ENCODE measurements at regions not wholly inside any gene's neighbourhood (a gene's known extent, or its start where the extent isn't known, plus 50 kb on each side); places are given as distances from the start of the nearest gene placed in this dataset.

- Histone ChIP-seq H3K9me3 (replicated peaks; ENCODE audit: control insufficient read depth, low read depth, low read length) (no peaks in the 10 kb centered on the region), H3K27ac (ENCODE audit: low read length) (no peak overlapping the region), H3K4me1 (ENCODE audit: control insufficient read depth, insufficient read depth, low read length) (no peaks in the 10 kb centered on the region), H3K4me3 (ENCODE audit: low read length) (no peak overlapping the region), H3K27me3 (ENCODE audit: control insufficient read depth, insufficient read depth, low read length) (no peaks in the 10 kb centered on the region), H3K36me3 (ENCODE audit: control insufficient read depth, insufficient read depth, low read length) (no peaks in the 10 kb centered on the region)
- DNase-seq = no peak
- no CpG with 5 or more reads among the region's 1 CpG for WGBS (ENCODE audit: insufficient coverage)
These were observed 372.0 kb downstream of the KCNJ3 start for GRCh38 chr2:155070489-155070888.

GRCh38 chr2:155062922-155063258 is 364.4 kb downstream of the KCNJ3 start:
- WGBS (ENCODE audit: insufficient coverage) = no CpG with 5 or more reads among the region's 1 CpG
- no peak overlapping the region for H3K4me3 ChIP-seq (ENCODE audit: low read length)
- H3K27me3 ChIP-seq (ENCODE audit: control insufficient read depth, insufficient read depth, low read length) = no peaks in the 10 kb centered on the region
- DNase-seq = no peak
- no peaks in the 10 kb centered on the region for H3K4me1 ChIP-seq (ENCODE audit: control insufficient read depth, insufficient read depth, low read length)
- H3K27ac ChIP-seq (ENCODE audit: low read length) = no peak overlapping the region
- H3K9me3 ChIP-seq (replicated peaks; ENCODE audit: control insufficient read depth, low read depth, low read length) = peaks cover 4% of the 10 kb centered on the region
- H3K36me3 ChIP-seq (ENCODE audit: control insufficient read depth, insufficient read depth, low read length) = no peaks in the 10 kb centered on the region

GRCh38 chr2:155062250-155062921 is 363.9 kb downstream of the KCNJ3 start:
- WGBS (ENCODE audit: insufficient coverage) = no CpG with 5 or more reads among the region's 2 CpGs
- DNase-seq = no peak
- Histone ChIP-seq H3K9me3 (replicated peaks; ENCODE audit: control insufficient read depth, low read depth, low read length) (peaks cover 4% of the 10 kb centered on the region), H3K4me3 (ENCODE audit: low read length) (no peak overlapping the region), H3K27me3 (ENCODE audit: control insufficient read depth, insufficient read depth, low read length) (no peaks in the 10 kb centered on the region), H3K27ac (ENCODE audit: low read length) (no peak overlapping the region), H3K36me3 (ENCODE audit: control insufficient read depth, insufficient read depth, low read length) (no peaks in the 10 kb centered on the region), H3K4me1 (ENCODE audit: control insufficient read depth, insufficient read depth, low read length) (no peaks in the 10 kb centered on the region)

- Histone ChIP-seq H3K27ac (ENCODE audit: low read length) (no peak overlapping the region), H3K4me1 (ENCODE audit: control insufficient read depth, insufficient read depth, low read length) (no peaks in the 10 kb centered on the region), H3K9me3 (replicated peaks; ENCODE audit: control insufficient read depth, low read depth, low read length) (peaks cover 4% of the 10 kb centered on the region), H3K27me3 (ENCODE audit: control insufficient read depth, insufficient read depth, low read length) (no peaks in the 10 kb centered on the region), H3K36me3 (ENCODE audit: control insufficient read depth, insufficient read depth, low read length) (no peaks in the 10 kb centered on the region), H3K4me3 (ENCODE audit: low read length) (no peak overlapping the region)
- 60% methylated on average over 1 of the region's 1 CpG for WGBS (ENCODE audit: insufficient coverage)
- DNase-seq = no peak
These were observed 362.4 kb downstream of the KCNJ3 start for GRCh38 chr2:155060896-155061295.

- H3K27ac ChIP-seq (ENCODE audit: low read length) = no peak overlapping the region
- no peaks in the 10 kb centered on the region for H3K36me3 ChIP-seq (ENCODE audit: control insufficient read depth, insufficient read depth, low read length)
- H3K4me3 ChIP-seq (ENCODE audit: low read length) = no peak overlapping the region
- H3K27me3 ChIP-seq (ENCODE audit: control insufficient read depth, insufficient read depth, low read length) = no peaks in the 10 kb centered on the region
- H3K4me1 ChIP-seq (ENCODE audit: control insufficient read depth, insufficient read depth, low read length) = no peaks in the 10 kb centered on the region
- WGBS (ENCODE audit: insufficient coverage) = 100% methylated on average over 2 of the region's 5 CpGs
- H3K9me3 ChIP-seq (replicated peaks; ENCODE audit: control insufficient read depth, low read depth, low read length) = no peaks in the 10 kb centered on the region
- DNase-seq = no peak
These were observed 356.2 kb downstream of the KCNJ3 start for GRCh38 chr2:155054712-155055111.

GRCh38 chr2:155043097-155043496 is 344.6 kb downstream of the KCNJ3 start:
- H3K4me1 ChIP-seq (ENCODE audit: control insufficient read depth, insufficient read depth, low read length) = no peaks in the 10 kb centered on the region
- no CpG with 5 or more reads among the region's 4 CpGs for WGBS (ENCODE audit: insufficient coverage)

GRCh38 chr2:155035308-155035707 is 336.8 kb downstream of the KCNJ3 start:
- no peak overlapping the region for H3K4me3 ChIP-seq (ENCODE audit: low read length)
- no peaks in the 10 kb centered on the region for H3K27me3 ChIP-seq (ENCODE audit: control insufficient read depth, insufficient read depth, low read length)
- no peak for DNase-seq

More at GRCh38 chr2:155043097-155043496, 344.6 kb downstream of the KCNJ3 start:
- DNase-seq = no peak
- H3K4me3 ChIP-seq (ENCODE audit: low read length) = no peak overlapping the region
- no peaks in the 10 kb centered on the region for H3K9me3 ChIP-seq (replicated peaks; ENCODE audit: control insufficient read depth, low read depth, low read length)
- H3K36me3 ChIP-seq (ENCODE audit: control insufficient read depth, insufficient read depth, low read length) = no peaks in the 10 kb centered on the region
- H3K27me3 ChIP-seq (ENCODE audit: control insufficient read depth, insufficient read depth, low read length) = no peaks in the 10 kb centered on the region
- no peak overlapping the region for H3K27ac ChIP-seq (ENCODE audit: low read length)

GRCh38 chr2:155033652-155034051 is 335.2 kb downstream of the KCNJ3 start:
- H3K9me3 ChIP-seq (replicated peaks; ENCODE audit: control insufficient read depth, low read depth, low read length) = no peaks in the 10 kb centered on the region
- H3K36me3 ChIP-seq (ENCODE audit: control insufficient read depth, insufficient read depth, low read length) = no peaks in the 10 kb centered on the region
- H3K4me1 ChIP-seq (ENCODE audit: control insufficient read depth, insufficient read depth, low read length) = no peaks in the 10 kb centered on the region
- no peak overlapping the region for H3K27ac ChIP-seq (ENCODE audit: low read length)
- DNase-seq = no peak
- no peak overlapping the region for H3K4me3 ChIP-seq (ENCODE audit: low read length)
- no peaks in the 10 kb centered on the region for H3K27me3 ChIP-seq (ENCODE audit: control insufficient read depth, insufficient read depth, low read length)

More at GRCh38 chr2:155035308-155035707, 336.8 kb downstream of the KCNJ3 start:
- Histone ChIP-seq H3K9me3 (replicated peaks; ENCODE audit: control insufficient read depth, low read depth, low read length) (no peaks in the 10 kb centered on the region), H3K36me3 (ENCODE audit: control insufficient read depth, insufficient read depth, low read length) (no peaks in the 10 kb centered on the region), H3K27ac (ENCODE audit: low read length) (no peak overlapping the region), H3K4me1 (ENCODE audit: control insufficient read depth, insufficient read depth, low read length) (no peaks in the 10 kb centered on the region)

- H3K27ac ChIP-seq (ENCODE audit: low read length) = no peak overlapping the region
- H3K4me1 ChIP-seq (ENCODE audit: control insufficient read depth, insufficient read depth, low read length) = no peaks in the 10 kb centered on the region
- H3K9me3 ChIP-seq (replicated peaks; ENCODE audit: control insufficient read depth, low read depth, low read length) = no peaks in the 10 kb centered on the region
- H3K27me3 ChIP-seq (ENCODE audit: control insufficient read depth, insufficient read depth, low read length) = no peaks in the 10 kb centered on the region
- H3K4me3 ChIP-seq (ENCODE audit: low read length) = no peak overlapping the region
- no peaks in the 10 kb centered on the region for H3K36me3 ChIP-seq (ENCODE audit: control insufficient read depth, insufficient read depth, low read length)
- no peak for DNase-seq
These were observed 331.8 kb downstream of the KCNJ3 start for GRCh38 chr2:155030296-155030695.

GRCh38 chr2:155026651-155027174 is 328.2 kb downstream of the KCNJ3 start:
- WGBS (ENCODE audit: insufficient coverage) = no CpG with 5 or more reads among the region's 1 CpG

GRCh38 chr2:155023674-155024073 is 325.2 kb downstream of the KCNJ3 start:
- Histone ChIP-seq H3K27me3 (ENCODE audit: control insufficient read depth, insufficient read depth, low read length) (no peaks in the 10 kb centered on the region), H3K27ac (ENCODE audit: low read length) (no peak overlapping the region), H3K36me3 (ENCODE audit: control insufficient read depth, insufficient read depth, low read length) (no peaks in the 10 kb centered on the region), H3K9me3 (replicated peaks; ENCODE audit: control insufficient read depth, low read depth, low read length) (no peaks in the 10 kb centered on the region), H3K4me1 (ENCODE audit: control insufficient read depth, insufficient read depth, low read length) (no peaks in the 10 kb centered on the region), H3K4me3 (ENCODE audit: low read length) (no peak overlapping the region)
- no peak for DNase-seq
- WGBS (ENCODE audit: insufficient coverage) = no CpG with 5 or more reads among the region's 1 CpG

More at GRCh38 chr2:155026651-155027174, 328.2 kb downstream of the KCNJ3 start:
- no peak overlapping the region for H3K4me3 ChIP-seq (ENCODE audit: low read length)
- DNase-seq = no peak
- no peaks in the 10 kb centered on the region for H3K4me1 ChIP-seq (ENCODE audit: control insufficient read depth, insufficient read depth, low read length)
- no peaks in the 10 kb centered on the region for H3K27me3 ChIP-seq (ENCODE audit: control insufficient read depth, insufficient read depth, low read length)
- H3K9me3 ChIP-seq (replicated peaks; ENCODE audit: control insufficient read depth, low read depth, low read length) = no peaks in the 10 kb centered on the region
- no peaks in the 10 kb centered on the region for H3K36me3 ChIP-seq (ENCODE audit: control insufficient read depth, insufficient read depth, low read length)
- no peak overlapping the region for H3K27ac ChIP-seq (ENCODE audit: low read length)
